Mesenchymal stem cell (in vitro differentiated cells and primary cell): ENCODE measurements at regions not wholly inside any gene's neighbourhood (a gene's known extent, or its start where the extent isn't known, plus 50 kb on each side); places are given as distances from the start of the nearest gene placed in this dataset.

Source experiments
- DNase-seq: peaks from one replicate; pipeline ENCODE4 v3.0.0-alpha.2; 2013
- H2AFZ ChIP-seq: one replicate; pipeline ENCODE4 v1.6.1; 2013; ENCODE audit warnings: low read depth, mild to moderate bottlenecking, control low read depth, inconsistent platforms, low read length, moderate library complexity
- H2AK5ac ChIP-seq: 2 replicates; pipeline ENCODE4 v1.6.1; 2013; ENCODE audit warnings: low read length, moderate library complexity, mild to moderate bottlenecking, inconsistent platforms; ENCODE audit not compliant: severe bottlenecking
- H2BK120ac ChIP-seq: one replicate; pipeline ENCODE4 v1.6.1; 2013; ENCODE audit warnings: low read depth, mild to moderate bottlenecking, inconsistent platforms, low read length, moderate library complexity
- H2BK12ac ChIP-seq, 2 experiments: one replicate each; pipeline ENCODE4 v1.6.1; 2013; ENCODE audit warnings: inconsistent platforms in 2 of 2, low read length in 2 of 2, mild to moderate bottlenecking in 2 of 2, moderate library complexity in 2 of 2, control low read depth in 1 of 2
- H2BK15ac ChIP-seq: one replicate; pipeline ENCODE4 v1.6.1; 2013; ENCODE audit warnings: mild to moderate bottlenecking, low read depth, inconsistent platforms; ENCODE audit not compliant: poor library complexity, severe bottlenecking
- H2BK5ac ChIP-seq: 2 replicates; pipeline ENCODE4 v1.6.1; 2013; ENCODE audit warnings: low read depth, mild to moderate bottlenecking, low read length, control low read depth, inconsistent platforms; ENCODE audit not compliant: poor library complexity, severe bottlenecking
- H3K14ac ChIP-seq, 2 experiments: one replicate each; pipeline ENCODE4 v1.6.1; 2013; ENCODE audit warnings: inconsistent platforms in 2 of 2, low read length in 2 of 2, control low read depth in 1 of 2, mild to moderate bottlenecking in 1 of 2, moderate library complexity in 1 of 2
- H3K18ac ChIP-seq, 2 experiments: one replicate each; pipeline ENCODE4 v1.6.1; 2013; ENCODE audit warnings: inconsistent platforms in 2 of 2, low read length in 2 of 2, control low read depth in 1 of 2, low read depth in 1 of 2, mild to moderate bottlenecking in 1 of 2
- H3K23ac ChIP-seq, 2 experiments: one replicate each; pipeline ENCODE4 v1.6.1; 2013; ENCODE audit warnings: inconsistent platforms in 2 of 2, low read length in 2 of 2, mild to moderate bottlenecking in 2 of 2, moderate library complexity in 2 of 2, control low read depth in 1 of 2
- H3K27ac ChIP-seq: 2 replicates; pipeline ENCODE4 v1.5.1; 2013; ENCODE audit warnings: mild to moderate bottlenecking, moderate library complexity, low read length, control low read depth, inconsistent platforms; ENCODE audit not compliant: poor library complexity, severe bottlenecking
- H3K27me3 ChIP-seq, 2 experiments: 2 replicates each; pipeline versions ENCODE4 v1.6.1 to v1.7.0; 2013; ENCODE audit warnings: low read length in 2 of 2, mild to moderate bottlenecking in 2 of 2, moderate library complexity in 2 of 2, control low read depth in 1 of 2, inconsistent platforms in 1 of 2; ENCODE audit not compliant: control insufficient read depth in 1 of 2, insufficient read depth in 1 of 2
- H3K36me3 ChIP-seq, 2 experiments: 2 replicates each; pipeline versions ENCODE4 v1.6.1 to v1.7.0; 2013; ENCODE audit warnings: low read length in 2 of 2, control low read depth in 1 of 2, inconsistent platforms in 1 of 2, low read depth in 1 of 2, mild to moderate bottlenecking in 1 of 2; ENCODE audit not compliant: insufficient read depth in 2 of 2, control insufficient read depth in 1 of 2
- H3K4ac ChIP-seq, 2 experiments: one replicate each; pipeline ENCODE4 v1.6.1; 2013; ENCODE audit warnings: inconsistent platforms in 2 of 2, low read length in 2 of 2, mild to moderate bottlenecking in 2 of 2, moderate library complexity in 2 of 2, control low read depth in 1 of 2, low read depth in 1 of 2
- H3K4me1 ChIP-seq: 2 replicates; pipeline ENCODE4 v1.6.1; 2013; ENCODE audit warnings: low read depth, low read length, control low read depth; ENCODE audit not compliant: control insufficient read depth, insufficient read depth
- H3K4me2 ChIP-seq: 2 replicates; pipeline ENCODE4 v1.6.1; 2013; ENCODE audit warnings: low read length, mild to moderate bottlenecking, inconsistent platforms; ENCODE audit not compliant: poor library complexity, severe bottlenecking
- H3K4me3 ChIP-seq, 2 experiments: 2 replicates each; pipeline versions ENCODE4 v1.5.1 to v1.7.0; 2013; ENCODE audit warnings: low read length in 2 of 2, mild to moderate bottlenecking in 2 of 2, control low read depth in 1 of 2, low read depth in 1 of 2; ENCODE audit not compliant: insufficient read depth in 1 of 2
- H3K79me1 ChIP-seq: replicated peaks from 2 replicates; pipeline ENCODE4 v1.6.1; 2013; ENCODE audit warnings: mild to moderate bottlenecking, control low read depth, low read length, inconsistent platforms; ENCODE audit not compliant: poor library complexity, severe bottlenecking
- H3K9ac ChIP-seq: 2 replicates; pipeline ENCODE4 v1.7.0; 2013; ENCODE audit warnings: mild to moderate bottlenecking, low read length, moderate library complexity
- H3K9me3 ChIP-seq: 2 replicates; pipeline ENCODE4 v1.7.0; 2013; ENCODE audit warnings: mild to moderate bottlenecking, low read length; ENCODE audit not compliant: control insufficient read depth
- H4K8ac ChIP-seq: one replicate; pipeline ENCODE4 v1.6.1; 2013; ENCODE audit warnings: inconsistent platforms, mild to moderate bottlenecking, low read length, moderate library complexity
- H4K91ac ChIP-seq: one replicate; pipeline ENCODE4 v1.6.1; 2013; ENCODE audit warnings: mild to moderate bottlenecking, low read length, inconsistent platforms
- WGBS: methylation state at CpG from one replicate; pipeline ENCODE4 v1.1.7; 2013; ENCODE audit warnings: mixed read lengths; 5-methylcytosine and 5-hydroxymethylcytosine counted together

GRCh38 chrX:40434947-40435346 lies 145.8 kb upstream of the ATP6AP2 start:
- Histone ChIP-seq H3K4me1 (no peaks in the 10 kb centered on the region), H4K91ac (peak overlapping the region; percentile 15), H3K36me3 (no peaks in the 10 kb centered on the region), H3K23ac (no peak overlapping the region), H2BK15ac (no peak overlapping the region), H3K27ac (no peak overlapping the region), H3K9me3 (no peaks in the 10 kb centered on the region), H2AFZ (no peak overlapping the region), H3K27me3 (peaks cover 0 to 48% of the 10 kb centered on the region in 2 experiments), H3K79me1 (no peaks in the 10 kb centered on the region), H3K4me3 (peak overlapping the region in 1 of 2 experiments; percentile 24), H2BK12ac (no peak overlapping the region), H3K18ac (no peak overlapping the region), H2BK120ac (peak overlapping the region; percentile 8), H2BK5ac (no peak overlapping the region), H3K4ac (no peak overlapping the region), H2AK5ac (no peak overlapping the region), H3K14ac (no peak overlapping the region), H4K8ac (peak overlapping the region; percentile 80), H3K4me2 (no peak overlapping the region), H3K9ac (peak overlapping the region; percentile 22)
- DNase-seq = peak; percentile 52
- WGBS = 8% methylated on average over 6 of the region's 14 CpGs

GRCh38 chrX:40434443-40434842 lies 146.3 kb upstream of the ATP6AP2 start:
- Histone ChIP-seq H2BK120ac (no peak overlapping the region), H4K91ac (peak overlapping the region; percentile 15), H3K79me1 (no peaks in the 10 kb centered on the region), H3K4ac (no peak overlapping the region), H2AK5ac (no peak overlapping the region), H4K8ac (no peak overlapping the region), H2BK5ac (no peak overlapping the region), H3K9me3 (peaks cover under 1% of the 10 kb centered on the region), H3K27me3 (peaks cover 0 to 44% of the 10 kb centered on the region in 2 experiments), H3K36me3 (no peaks in the 10 kb centered on the region), H3K23ac (no peak overlapping the region), H2BK15ac (no peak overlapping the region), H3K4me2 (no peak overlapping the region), H2BK12ac (no peak overlapping the region), H3K18ac (no peak overlapping the region), H3K4me1 (no peaks in the 10 kb centered on the region), H3K4me3 (peak overlapping the region in 1 of 2 experiments; percentile 24), H3K27ac (no peak overlapping the region), H3K9ac (no peak overlapping the region), H3K14ac (no peak overlapping the region), H2AFZ (no peak overlapping the region)
- WGBS = 76% methylated on average over 6 of the region's 6 CpGs
- no peak for DNase-seq

GRCh38 chrX:40433160-40433559 lies 147.6 kb upstream of the ATP6AP2 start:
- no peak overlapping the region for H2BK12ac ChIP-seq
- no peak overlapping the region for H2BK120ac ChIP-seq
- H4K91ac ChIP-seq = no peak overlapping the region
- H3K14ac ChIP-seq = no peak overlapping the region
- no peak overlapping the region for H4K8ac ChIP-seq
- no peak overlapping the region for H3K9ac ChIP-seq
- peaks cover 0 to 45% of the 10 kb centered on the region in 2 experiments for H3K27me3 ChIP-seq
- no peak overlapping the region for H3K18ac ChIP-seq
- no peak overlapping the region for H3K4me3 ChIP-seq
- WGBS = 100% methylated on average over 2 of the region's 2 CpGs
- no peaks in the 10 kb centered on the region for H3K36me3 ChIP-seq
- peaks cover 13% of the 10 kb centered on the region for H3K9me3 ChIP-seq
- H3K4me2 ChIP-seq = no peak overlapping the region
- no peak overlapping the region for H2AFZ ChIP-seq
- H2BK5ac ChIP-seq = no peak overlapping the region
- no peak for DNase-seq
- H3K4me1 ChIP-seq = no peaks in the 10 kb centered on the region
- no peak overlapping the region for H2BK15ac ChIP-seq
- no peak overlapping the region for H2AK5ac ChIP-seq
- no peak overlapping the region for H3K4ac ChIP-seq
- no peak overlapping the region for H3K23ac ChIP-seq
- no peaks in the 10 kb centered on the region for H3K79me1 ChIP-seq
- H3K27ac ChIP-seq = no peak overlapping the region

- Histone ChIP-seq H3K14ac (no peak overlapping the region), H3K4me3 (no peak overlapping the region), H3K9me3 (peaks cover 32% of the 10 kb centered on the region), H3K4me1 (peaks cover 5% of the 10 kb centered on the region), H3K23ac (no peak overlapping the region), H2BK120ac (no peak overlapping the region), H3K27me3 (peaks cover 0 to 58% of the 10 kb centered on the region in 2 experiments), H3K27ac (no peak overlapping the region), H3K9ac (no peak overlapping the region), H3K4ac (no peak overlapping the region), H3K79me1 (no peaks in the 10 kb centered on the region), H4K8ac (no peak overlapping the region), H2BK12ac (no peak overlapping the region), H4K91ac (no peak overlapping the region), H2AK5ac (no peak overlapping the region), H3K4me2 (no peak overlapping the region), H2AFZ (no peak overlapping the region), H2BK15ac (no peak overlapping the region), H3K36me3 (no peaks in the 10 kb centered on the region), H3K18ac (no peak overlapping the region), H2BK5ac (no peak overlapping the region)
- no CpG with 5 or more reads among the region's 3 CpGs for WGBS
- DNase-seq = no peak
These were observed 156.5 kb upstream of the ATP6AP2 start for GRCh38 chrX:40424259-40424658.
